Activated CD4-positive, CD25-positive, alpha-beta regulatory T cell treated with anti-CD3 and anti-CD28 coated beads, Interleukin-2, amount 50 U/mL, for 16 hours (primary cell): ENCODE measurements at regions not wholly inside any gene's neighbourhood (a gene's known extent, or its start where the extent isn't known, plus 50 kb on each side); places are given as distances from the start of the nearest gene placed in this dataset.

ENCODE experiments used
- DNase-seq: peaks from one replicate; pipeline ENCODE4 v3.0.0-alpha.2; 2020; ENCODE audit warnings: low read depth, low spot score

DNA sequence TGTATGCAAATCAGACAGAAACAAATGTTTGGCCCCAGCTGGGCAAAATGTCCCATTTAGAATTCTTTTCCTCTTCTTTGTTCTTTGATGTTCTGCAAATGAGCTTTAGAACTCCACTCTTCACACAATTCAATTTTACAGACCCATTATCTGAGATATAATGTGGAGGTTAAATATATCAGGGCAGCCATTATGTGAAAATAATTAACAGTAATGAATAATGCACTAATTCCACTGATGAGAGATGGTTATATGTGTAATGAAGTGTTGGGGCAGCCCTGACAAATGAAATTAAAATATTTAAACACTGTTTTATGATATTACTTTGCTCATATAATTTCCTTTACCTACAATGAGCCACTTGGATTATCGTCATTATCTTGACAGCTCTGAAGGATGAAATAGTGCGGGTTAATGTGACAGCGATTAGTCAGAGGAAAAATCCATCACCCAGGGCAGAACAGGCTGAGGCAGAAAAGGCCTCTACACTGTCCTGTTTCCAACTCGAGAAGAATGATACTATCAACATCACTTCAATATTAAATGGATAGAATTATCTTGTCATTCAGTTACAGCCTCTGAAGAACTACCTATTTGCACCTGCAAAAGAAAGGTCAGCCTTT lies 321.1 kb downstream of the RBM26 start:
- DNase-seq: no peak

DNA sequence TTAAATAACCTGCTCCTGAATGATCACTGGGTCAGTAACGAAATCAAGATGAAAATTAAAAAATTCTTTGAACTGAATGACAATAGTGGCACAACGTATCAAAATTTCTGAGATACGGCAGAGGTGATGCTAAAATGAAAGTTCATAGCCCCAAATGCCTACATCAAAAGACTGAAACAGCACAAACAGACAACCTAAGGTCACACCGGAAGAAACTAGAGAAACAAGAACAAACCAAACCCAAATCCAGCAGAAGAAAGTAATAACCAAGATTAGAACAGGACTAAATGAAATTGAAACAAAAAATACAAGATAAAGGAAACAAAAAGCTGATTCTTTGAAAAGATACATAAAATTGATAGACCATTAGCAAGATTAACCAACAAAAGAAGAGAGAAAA lies 324.1 kb downstream of the RBM26 start:
- no peak for DNase-seq

DNA sequence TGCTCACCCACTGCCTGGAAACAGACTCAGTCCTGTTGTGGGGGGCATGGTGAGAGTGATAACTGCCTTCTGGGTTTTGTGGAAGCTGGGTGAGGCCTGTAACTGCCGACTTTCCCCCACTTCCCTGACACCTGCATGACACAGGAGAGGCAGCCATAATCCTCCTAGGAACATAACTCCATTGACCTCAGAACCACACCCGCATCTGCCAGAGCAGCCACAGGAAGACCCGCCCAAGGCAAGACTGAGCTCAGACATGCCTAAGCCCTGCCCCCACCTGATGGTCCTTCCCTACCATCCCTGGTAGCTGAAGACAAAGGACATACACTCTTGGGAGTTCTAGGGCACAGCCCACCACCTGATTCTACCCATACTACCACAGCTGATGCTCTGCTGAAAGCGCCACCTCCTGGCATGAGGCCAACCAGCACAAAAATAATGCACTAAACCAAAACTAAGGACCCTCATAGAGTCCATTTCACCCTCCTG lies 326.7 kb downstream of the RBM26 start:
- no peak for DNase-seq

DNA sequence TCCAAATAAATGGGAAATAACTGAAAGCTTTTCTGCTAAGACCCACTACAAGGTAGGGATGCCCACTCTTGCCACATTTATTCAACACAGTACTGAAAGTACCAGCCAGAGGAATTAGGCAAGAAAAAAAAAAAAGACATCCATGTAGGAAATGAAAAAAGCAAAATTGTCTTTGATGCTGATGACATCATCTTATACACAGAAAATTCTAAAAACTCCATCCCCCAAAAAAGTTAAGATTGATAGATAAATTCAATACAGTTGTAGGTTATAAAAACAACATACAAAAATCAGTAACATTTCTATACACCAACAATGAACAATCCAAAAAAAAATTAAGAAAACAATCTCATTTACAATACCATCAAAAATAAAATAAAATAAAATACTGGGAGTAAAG lies 330.4 kb downstream of the RBM26 start:
- no peak for DNase-seq

DNA sequence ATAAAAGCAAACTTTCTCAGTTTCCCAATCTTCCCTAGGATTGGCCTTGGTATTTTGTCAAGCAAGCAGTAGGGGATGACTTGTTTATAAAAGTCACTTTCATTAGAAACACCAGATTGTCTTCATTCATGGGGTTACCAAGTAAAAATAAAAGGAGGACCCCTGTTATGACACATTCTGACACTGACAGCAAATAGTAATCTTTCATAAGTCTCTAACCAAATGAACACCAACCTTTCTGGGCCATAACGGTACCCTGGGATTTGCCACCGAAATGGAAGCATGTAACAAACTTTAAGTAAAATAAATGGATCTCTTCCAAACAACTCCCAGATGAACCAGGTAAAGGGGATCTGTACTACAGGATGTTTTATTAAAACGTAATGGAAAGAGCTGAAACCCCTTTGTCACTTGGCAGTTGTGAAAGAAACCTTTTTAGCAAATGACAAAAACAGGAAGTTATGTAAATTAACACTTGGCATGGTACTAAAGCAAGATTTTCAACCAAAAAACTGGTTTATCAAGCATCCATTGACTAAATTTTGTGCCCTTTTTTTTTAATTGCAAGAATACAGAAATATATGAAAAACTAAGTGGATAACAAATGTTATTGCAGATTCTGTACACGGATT lies 335.6 kb downstream of the RBM26 start:
- DNase-seq: no peak

DNA sequence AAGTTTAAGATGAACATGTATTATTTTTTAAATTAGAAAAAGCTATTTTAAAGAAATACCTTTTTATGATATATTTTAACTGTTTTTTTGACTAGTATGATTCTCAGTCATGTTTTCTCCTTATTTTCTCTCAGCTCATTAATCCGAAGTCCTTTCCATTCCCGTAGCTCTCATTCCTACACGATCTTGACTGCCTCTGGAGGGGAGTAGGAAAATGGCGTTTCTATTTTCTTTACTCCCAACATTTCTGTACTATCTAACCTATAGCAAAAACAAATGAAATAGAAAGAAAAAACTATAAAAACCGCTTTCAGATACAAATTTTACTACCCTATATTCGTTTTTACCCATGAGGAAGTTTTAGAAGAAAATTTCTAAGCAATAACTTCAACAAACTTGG lies 343.8 kb downstream of the RBM26 start:
- DNase-seq: no peak

DNA sequence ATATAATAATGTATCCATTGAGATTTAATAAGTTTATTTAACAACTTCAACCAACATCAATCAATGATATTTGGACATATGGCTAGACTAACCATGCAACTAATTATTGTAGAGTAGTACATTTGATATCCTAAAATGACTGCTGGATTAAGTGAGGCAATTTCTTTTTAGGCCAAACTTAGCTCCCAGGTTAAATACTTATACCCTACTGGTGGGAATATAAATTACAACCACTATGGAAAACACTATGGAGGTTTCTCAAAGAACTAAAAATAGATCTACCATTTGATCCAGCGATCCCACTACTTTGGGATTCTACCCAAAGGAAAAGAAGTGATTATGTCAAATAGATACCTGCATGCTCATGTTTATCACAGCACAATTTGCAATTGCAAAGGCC lies 345.8 kb downstream of the RBM26 start:
- DNase-seq: no peak

DNA sequence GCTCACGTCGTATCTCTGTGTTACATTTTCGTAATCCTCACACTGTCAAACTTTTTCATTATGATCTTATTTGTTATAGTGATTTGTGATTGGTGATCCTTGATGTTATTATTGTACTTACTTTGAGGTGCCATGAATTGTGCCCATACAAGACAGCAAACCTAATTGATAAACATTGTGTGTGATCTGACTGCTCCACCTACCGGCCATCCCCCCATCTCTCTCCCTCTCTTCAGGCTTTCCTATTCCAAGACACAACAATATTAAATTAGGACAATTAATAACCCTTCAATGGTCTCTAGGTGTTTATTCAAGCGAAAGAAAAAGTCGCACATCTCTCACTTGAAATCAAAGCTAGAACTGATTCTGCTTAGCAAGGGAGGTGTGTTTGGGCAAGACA lies 349.3 kb downstream of the RBM26 start:
- DNase-seq: no peak

DNA sequence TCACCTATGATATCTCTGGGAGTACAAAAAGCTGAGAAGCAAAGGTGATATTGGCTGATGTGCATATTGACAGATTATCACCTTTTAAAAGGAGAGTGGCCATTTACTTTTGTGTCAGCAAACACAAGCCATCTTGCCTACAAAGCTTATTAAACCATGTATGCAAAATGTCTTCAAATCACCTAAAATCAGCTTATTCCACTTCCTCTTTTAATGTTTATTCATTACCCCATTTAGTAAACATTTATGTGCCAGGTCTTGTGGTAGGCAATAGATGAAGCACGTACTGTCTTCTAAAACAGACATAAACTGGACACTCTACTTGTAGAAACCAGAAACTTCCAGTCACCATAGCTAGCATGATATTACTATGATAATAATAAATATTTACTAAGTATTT lies 354.6 kb downstream of the RBM26 start:
- DNase-seq: no peak

DNA sequence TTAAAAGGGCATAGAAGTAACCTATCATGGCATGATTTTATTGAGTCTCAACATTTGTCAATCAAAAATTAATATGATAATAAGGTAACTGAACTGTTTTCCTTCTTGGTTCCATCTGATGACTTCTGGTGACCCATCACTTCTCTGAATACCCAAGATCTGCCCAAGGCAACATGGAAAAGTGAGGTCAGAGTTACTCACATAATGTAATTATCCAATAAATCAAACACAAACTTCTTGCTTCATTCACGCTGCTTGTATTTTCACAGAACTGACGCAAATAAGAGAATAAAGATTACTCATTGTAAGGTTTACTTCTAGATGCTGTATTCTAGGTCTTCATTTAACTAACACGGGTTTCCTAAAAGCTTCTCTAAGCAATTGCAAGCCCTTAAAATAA lies 361.6 kb downstream of the RBM26 start:
- no peak for DNase-seq

DNA sequence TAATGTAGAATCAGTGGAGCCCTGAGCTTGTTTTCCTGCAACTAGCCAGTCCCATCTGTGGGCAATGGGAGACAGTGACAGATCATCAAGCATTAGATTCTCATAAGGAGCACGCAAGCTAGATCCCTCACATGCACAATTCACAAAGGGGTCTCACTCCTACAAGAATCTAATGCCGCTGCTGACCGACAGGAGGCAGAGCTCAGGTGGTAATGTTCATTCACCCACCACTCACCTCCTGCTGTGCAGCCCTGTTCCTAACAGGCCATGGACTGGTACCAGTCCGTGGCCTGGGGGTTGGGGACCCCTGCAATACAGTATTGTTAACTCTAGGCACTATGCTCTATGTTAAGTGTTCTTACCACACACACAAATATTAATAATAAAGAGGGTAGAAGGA lies 362.8 kb downstream of the RBM26 start:
- no peak for DNase-seq

DNA sequence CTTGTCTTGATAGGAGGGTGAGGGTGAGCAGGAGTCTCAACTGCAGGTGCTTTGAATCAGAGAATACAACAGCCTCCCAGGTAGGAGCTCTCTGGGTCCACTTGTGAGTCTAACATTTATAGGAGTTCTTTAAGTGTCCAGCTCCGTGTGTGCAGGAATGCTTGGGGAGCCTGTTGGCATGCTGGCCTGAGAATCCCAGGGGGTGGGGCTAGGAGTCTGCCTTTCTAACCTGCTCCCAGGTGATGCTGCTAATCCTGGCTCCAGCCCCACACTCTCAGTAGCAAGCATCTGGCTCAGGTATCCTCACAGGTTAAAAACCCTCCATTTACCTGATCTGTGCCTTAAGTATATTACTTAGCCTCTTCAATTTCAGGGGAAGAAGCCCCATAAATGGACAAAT lies 368.9 kb downstream of the RBM26 start:
- DNase-seq: no peak

DNA sequence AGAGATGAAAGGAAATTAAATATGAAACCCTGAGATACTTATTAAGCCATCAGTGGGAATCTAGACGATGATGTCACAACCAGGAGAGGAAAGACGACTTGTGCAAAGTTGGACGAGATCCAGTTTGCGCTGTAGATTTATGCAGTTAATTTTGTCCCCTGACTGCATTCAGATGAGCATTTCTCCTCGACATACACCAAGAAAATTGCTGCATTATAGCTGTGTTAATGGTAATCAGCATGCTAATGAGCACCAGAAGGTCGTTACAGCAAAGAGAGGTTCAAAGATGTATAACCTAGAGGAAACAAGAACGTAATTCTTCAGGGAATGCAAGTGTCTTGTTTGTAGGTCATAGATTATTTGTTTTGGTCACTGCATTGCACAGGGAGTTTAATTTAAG lies 371.7 kb downstream of the RBM26 start:
- no peak for DNase-seq

DNA sequence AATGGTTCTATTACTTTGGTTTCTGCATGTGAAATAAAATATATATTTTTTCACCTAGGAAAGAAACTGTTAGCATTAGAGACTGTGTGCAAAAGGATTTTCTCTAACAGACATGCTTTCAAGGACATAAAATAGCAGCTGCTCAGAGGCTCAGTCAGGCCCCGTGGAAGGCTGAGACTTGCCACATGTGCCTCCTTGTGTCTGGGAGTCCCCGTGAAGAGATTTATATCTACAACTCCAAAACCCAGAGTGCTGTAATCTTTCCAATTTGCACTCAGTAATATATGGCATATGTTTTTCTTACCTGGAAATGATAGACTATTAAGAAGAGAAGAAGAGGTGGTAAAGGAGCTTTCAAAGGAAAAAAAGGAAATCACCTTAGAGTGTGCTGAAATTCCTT lies 371.6 kb upstream of the OBI1 start:
- DNase-seq: no peak

DNA sequence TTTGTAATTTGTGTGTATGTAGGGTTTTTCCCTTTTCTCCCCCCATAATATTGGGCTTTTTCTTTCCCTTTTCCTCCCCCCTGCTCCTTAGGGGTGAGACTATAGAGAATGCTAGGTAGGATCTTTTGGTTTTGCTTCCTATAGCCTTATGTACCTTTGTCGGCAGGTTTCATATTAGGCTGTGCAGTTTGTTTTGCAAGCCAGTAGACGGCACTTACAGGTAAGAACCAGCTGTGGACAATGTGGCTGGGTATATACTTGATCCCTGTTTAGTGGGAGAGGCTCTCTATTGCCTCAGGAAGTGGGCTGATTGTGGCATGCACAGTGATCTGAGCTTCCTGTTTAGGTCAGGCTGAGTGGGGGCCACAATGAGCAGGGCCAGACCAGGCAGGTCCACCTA lies 359.2 kb upstream of the OBI1 start:
- DNase-seq: no peak

DNA sequence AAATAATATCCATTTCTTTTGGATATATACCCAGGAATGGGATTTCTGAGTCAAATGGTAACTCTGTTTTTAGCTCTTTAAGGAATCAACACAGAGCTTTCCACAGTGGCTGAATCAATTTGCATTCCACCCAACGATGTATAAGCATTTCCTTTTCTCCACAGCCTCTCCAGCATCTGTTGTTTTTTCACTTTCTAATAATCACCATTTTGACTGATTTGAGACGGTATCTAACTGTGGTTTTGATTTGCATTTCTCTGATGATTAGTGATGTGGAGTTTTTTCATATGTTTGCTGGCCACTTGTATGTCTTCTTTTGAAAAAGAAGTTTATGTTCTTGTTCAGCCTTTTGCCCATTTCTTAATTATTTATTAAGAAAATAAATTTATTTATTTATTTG lies 352.2 kb upstream of the OBI1 start:
- DNase-seq: no peak

DNA sequence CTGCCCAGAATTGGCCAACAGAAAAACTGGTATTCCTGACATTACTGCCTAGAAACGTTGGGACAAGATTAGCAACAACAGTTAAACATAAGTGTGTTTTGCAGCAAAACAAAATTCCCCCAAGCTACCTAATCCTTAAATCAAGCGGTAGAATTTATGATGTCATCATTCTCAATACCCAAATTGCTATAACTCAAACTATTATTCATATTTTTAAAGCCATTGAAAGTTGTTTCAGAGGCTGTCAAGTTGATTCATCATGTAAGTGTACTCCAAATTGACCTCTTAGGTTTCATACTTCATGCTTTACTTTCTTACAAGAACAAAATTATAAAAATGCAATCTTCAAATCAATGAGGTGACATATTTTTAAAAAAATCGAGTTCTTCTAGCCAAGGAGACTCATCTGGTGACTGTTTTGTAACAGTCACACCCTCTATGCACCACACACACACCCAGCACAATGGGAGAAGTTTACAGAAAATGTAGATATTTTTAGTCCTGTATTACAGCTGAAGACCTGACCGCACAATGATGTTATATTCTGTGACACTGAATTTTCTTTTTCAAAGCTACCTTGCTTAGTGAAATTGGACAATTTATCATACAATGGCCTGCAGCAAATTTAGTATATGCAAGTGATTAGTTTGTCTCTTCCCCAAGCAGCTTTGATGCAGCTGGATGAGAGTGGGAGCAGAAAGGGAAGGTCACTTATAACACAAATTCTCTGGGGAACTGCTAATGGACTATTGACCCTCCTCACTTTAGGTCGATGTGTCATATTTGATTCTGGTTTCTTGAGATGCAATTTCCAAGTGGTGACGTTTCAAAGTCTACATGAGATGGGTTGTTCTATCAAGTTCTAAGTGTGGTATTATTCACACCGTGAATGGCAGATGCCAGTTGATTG lies 345.3 kb upstream of the OBI1 start:
- DNase-seq: no peak

DNA sequence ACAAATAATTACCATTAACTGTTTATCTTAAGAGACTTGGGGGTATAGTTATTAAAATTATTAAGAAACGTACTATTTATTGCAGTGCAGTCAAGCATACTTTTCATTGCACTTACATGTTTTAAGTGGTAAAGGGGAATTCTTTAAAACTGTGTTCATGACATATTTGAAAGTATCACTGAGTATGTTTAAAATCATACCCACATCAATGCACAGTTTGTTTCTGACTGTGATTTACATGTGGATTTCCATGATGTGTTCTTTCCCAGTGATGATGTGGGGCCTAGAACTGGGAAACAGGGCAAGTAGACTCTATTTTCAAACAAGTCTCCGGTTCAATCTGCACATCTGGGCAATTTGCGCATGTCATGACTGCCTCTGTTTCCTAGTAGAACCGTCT lies 340.5 kb upstream of the OBI1 start:
- no peak for DNase-seq

DNA sequence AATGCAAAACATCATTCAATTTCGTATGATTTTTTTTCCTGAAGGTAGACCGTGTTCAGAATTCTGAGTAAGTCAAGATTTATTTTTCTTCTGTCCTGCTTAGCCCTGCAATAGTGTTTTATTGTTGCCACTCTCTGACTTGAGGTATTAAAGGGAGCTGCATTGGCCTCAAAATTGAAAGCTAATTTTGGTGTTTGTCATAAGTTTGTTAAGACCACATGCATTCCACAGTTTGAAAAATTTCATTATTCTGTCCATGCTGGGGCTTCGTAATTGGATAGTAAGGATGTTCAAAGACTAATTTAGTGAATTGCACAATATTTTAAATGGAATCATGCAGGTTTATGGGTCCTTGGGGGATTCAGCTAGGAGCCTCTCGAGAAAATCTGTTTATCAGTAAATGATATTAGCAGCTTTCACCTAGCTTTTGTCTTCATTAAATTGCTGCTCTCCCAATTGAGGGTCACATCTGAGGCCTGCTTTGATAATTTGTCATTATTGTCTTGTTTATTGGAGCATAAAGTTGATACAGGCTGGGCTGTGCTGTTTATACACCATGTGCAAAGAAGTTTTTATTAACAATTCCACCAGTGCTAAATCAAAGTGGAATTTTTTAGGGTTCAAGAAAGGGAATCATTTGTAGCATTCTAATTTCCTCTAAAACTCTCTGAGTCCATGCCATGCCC lies 339.8 kb upstream of the OBI1 start:
- no peak for DNase-seq

DNA sequence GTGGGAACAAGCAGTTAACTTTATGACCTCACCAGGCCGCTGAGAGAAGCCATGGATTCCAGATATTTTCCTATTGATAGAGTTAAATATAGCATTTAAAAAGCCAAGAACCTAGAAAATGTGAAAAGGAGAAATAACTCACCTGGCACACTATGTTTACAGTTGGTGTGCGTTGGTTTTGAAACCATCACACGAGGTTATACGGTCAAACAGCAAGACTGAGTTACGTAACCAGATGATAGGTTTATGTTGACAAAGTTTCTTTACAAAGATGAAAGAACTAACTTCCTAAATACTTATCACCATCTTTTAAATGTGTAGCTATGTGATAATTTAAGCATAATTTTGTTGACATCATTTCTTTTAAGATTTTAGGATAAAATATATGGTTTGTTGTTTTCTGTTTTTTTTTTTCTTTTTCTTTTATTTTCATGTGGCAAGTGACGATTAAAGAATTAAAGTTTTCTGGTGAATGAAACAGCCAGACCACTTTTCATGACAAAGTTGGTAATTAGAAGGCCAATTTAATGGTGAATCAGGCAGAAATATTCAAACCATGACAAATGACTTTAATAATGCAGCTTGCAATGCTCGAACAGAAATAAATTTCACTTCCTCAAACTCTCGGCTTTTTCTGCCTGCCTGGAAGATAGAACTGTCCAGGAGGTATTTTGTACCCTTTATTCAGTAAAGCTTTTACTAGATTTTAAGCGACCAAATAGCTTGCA lies 339.1 kb upstream of the OBI1 start:
- DNase-seq: no peak

DNA sequence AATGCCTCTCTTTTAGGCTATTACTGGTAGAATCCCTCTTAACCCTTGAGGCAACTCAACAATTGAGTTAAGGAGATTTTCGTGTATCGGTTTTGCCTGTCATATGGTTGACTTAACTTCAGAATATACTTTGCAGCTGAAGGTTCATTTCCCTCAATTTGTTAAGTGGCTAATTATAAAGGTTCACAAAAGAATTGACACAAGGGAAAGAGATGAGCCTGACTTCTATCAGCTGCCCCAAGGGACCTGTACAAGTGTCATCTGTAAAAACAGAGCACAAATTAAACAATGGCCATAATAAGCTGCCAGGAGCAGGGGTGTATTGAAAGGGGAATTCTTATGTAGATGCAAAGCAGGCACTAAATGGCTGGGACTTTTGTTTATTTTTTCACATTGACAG lies 334.8 kb upstream of the OBI1 start:
- DNase-seq: no peak

DNA sequence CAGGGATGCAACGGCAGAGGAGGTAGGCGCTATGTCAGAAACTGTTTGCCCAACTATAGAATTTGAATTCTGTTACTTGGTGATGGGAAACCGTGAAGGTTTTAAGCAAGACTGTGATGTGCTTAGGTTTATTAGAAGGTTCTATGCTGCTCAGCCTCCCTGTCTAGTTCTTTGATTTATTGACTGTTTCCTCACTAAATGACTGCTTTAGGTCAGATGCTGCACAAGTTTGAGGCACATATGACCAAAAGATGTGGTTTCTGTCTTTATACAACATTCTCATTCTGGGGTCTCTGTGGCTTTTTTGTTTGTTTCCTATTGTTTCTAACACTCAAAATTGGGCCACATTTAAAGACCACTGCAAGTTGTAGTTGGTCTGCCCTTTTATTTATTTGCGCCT lies 323.0 kb upstream of the OBI1 start:
- DNase-seq: no peak
